Activated naive CD4-positive, alpha-beta T cell treated with anti-CD3 and anti-CD28 coated beads, Interleukin-2, amount 10 ng/mL, durations not matched to agents 7 days and 5 days (primary cell): ENCODE measurements at regions not wholly inside any gene's neighbourhood (a gene's known extent, or its start where the extent isn't known, plus 50 kb on each side); places are given as distances from the start of the nearest gene placed in this dataset.

Source experiments
- CTCF ChIA-PET: fragments of 350-600 bp; sonication (Branson Sonifier 250); formaldehyde crosslinking; loops from one replicate; lab custom pipeline; 2021; ENCODE audit warnings: antibody characterized with exemption; lab: Charles Lee
- DNase-seq: peaks from one replicate; pipeline ENCODE4 v3.0.0-alpha.2; 2020
- H3K27ac Mint-ChIP-seq: one replicate; pipeline ENCODE4 v1.8.0; 2021; ENCODE audit warnings: mild to moderate bottlenecking, moderate library complexity, mixed read lengths
- H3K27me3 Mint-ChIP-seq: one replicate; pipeline ENCODE4 v1.8.0; 2021; ENCODE audit warnings: mild to moderate bottlenecking, mixed read lengths
- H3K36me3 Mint-ChIP-seq: one replicate; pipeline ENCODE4 v1.8.0; 2021; ENCODE audit warnings: mixed read lengths
- H3K4me1 Mint-ChIP-seq: one replicate; pipeline ENCODE4 v1.8.0; 2021; ENCODE audit warnings: mixed read lengths
- H3K4me3 Mint-ChIP-seq: one replicate; pipeline ENCODE4 v1.8.0; 2021; ENCODE audit warnings: mild to moderate bottlenecking, moderate library complexity, mixed read lengths
- H3K9me3 Mint-ChIP-seq: one replicate; pipeline ENCODE4 v1.8.0; 2021; ENCODE audit warnings: mixed read lengths

DNA sequence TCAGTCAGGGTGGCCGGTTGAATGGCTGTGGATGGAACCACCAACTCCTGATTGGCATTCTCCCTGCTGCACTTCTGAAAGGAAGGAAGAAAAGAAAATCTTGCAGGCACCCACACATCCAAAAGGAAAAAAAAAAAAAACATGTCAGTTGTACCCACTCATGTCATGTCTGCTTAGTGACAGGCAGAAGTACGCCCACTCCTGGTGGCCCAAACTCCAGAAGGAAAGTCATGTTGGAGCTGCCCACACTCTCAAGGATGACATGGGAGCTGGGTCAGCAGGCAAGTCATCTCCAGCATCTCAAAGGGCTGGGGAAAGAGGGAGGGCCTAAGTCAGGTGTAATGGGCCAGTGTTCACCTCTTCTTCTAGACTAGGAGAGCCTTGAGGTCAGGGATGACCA lies 1079.1 kb downstream of the BCL11B start:
- no peak overlapping the region for H3K4me3 Mint-ChIP-seq
- DNase-seq: no peak
- peaks cover 20% of the 10 kb centered on the region for H3K36me3 Mint-ChIP-seq
- CTCF ChIA-PET: interaction anchor here (1.6 to 4.8 kb wide), 3 partner anchors 10 to 55 kb away, joined by 5 to 27 read pairs (median 7); no protein-coding TSS in a partner anchor
- no peaks in the 10 kb centered on the region for H3K27me3 Mint-ChIP-seq
- peak overlapping the region; percentile 79 for H3K27ac Mint-ChIP-seq
- peaks cover 3% of the 10 kb centered on the region for H3K9me3 Mint-ChIP-seq
- peaks cover 97% of the 10 kb centered on the region for H3K4me1 Mint-ChIP-seq

DNA sequence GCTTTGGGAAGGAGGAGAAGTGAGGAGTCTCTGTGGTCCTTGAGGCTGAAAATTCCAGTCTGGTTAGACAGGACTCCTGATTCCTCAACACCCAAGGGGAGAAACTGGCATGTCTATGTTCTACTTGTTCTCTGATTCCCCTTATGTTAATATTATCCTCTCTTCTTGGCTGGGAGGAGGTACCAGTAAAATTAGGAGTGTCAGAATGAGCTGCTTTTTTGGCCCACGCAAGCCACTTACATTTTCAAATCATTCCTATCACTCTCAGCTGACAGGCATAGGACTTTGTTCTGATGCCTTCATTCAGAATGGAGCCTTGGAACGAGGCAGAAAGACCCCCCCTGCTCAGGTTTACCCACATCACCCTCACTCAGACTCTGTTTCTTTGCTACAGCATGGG lies 1077.2 kb downstream of the BCL11B start:
- Mint-ChIP-seq H3K4me1 (peaks cover 97% of the 10 kb centered on the region), H3K9me3 (peaks cover 3% of the 10 kb centered on the region), H3K36me3 (peaks cover 20% of the 10 kb centered on the region), H3K27ac (peak overlapping the region; percentile 67), H3K4me3 (no peak overlapping the region), H3K27me3 (no peaks in the 10 kb centered on the region)
- DNase-seq: no peak
- CTCF ChIA-PET: interaction anchor here (0.7 to 4.8 kb wide), 5 partner anchors 19 to 1032 kb away, joined by 3 to 27 read pairs (median 4); no protein-coding TSS in a partner anchor

DNA sequence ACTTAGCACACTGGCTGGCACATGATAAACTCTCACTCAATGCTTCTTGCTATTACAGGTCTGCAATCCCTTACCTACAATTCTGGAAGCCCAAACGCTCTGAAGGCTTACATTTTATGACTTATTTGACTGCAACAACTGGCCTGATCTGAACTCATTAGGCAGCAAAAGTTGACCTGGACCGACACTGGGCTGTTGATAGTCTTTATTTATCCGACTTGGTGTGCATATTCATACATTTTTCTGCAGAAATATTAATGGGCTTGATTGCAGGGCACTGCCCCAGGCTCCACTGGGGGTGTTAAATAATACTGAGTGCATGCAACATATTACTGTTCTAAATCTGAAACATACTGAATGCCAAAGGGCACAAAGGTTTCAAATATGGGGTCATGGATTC lies 1076.7 kb downstream of the BCL11B start:
- H3K36me3 Mint-ChIP-seq: peaks cover 20% of the 10 kb centered on the region
- peaks cover 97% of the 10 kb centered on the region for H3K4me1 Mint-ChIP-seq
- peaks cover 3% of the 10 kb centered on the region for H3K9me3 Mint-ChIP-seq
- no peak overlapping the region for H3K4me3 Mint-ChIP-seq
- DNase-seq: no peak
- no peaks in the 10 kb centered on the region for H3K27me3 Mint-ChIP-seq
- CTCF ChIA-PET: interaction anchor here (0.7 to 4.8 kb wide), 4 partner anchors 19 to 1031 kb away, joined by 3 to 27 read pairs (median 4); no protein-coding TSS in a partner anchor
- H3K27ac Mint-ChIP-seq: peak overlapping the region; percentile 67

DNA sequence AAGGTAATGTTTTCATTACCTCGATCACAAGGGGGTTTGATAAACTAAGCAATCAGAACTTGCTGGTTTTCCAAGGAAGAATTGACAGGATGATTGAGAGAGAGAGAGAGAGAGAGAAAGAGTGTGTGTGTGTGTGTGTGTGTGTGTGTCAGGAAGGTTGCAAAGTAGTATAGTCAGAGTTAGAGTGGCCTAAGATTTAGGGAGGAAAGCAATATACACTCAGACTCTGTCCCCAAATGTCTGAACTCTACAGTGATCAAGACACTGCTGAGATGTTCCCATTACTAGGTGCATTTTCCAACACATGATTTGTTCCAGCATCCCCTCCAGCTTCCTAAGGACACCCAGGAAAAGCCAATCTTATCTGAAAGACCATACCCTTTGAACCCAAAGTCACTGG lies 1074.1 kb downstream of the BCL11B start:
- H3K9me3 Mint-ChIP-seq: peaks cover 8% of the 10 kb centered on the region
- H3K36me3 Mint-ChIP-seq: peaks cover 20% of the 10 kb centered on the region
- peak overlapping the region; percentile 39 for H3K27ac Mint-ChIP-seq
- H3K4me1 Mint-ChIP-seq: peaks cover 94% of the 10 kb centered on the region
- no peak for DNase-seq
- H3K4me3 Mint-ChIP-seq: peak overlapping the region; percentile 30
- H3K27me3 Mint-ChIP-seq: peaks cover 3% of the 10 kb centered on the region
- CTCF ChIA-PET: interaction anchor here (1.2 kb wide), 1 partner anchor 25 kb away, joined by 4 read pairs; no protein-coding TSS in a partner anchor

GRCh38 chr14:98198385-98198784 lies 1073.6 kb downstream of the BCL11B start:
- H3K4me3 Mint-ChIP-seq: peak overlapping the region; percentile 30
- peak; percentile 70 for DNase-seq
- H3K27ac Mint-ChIP-seq: peak overlapping the region; percentile 39
- CTCF ChIA-PET: interaction anchor here (1.2 kb wide), 1 partner anchor 24 kb away, joined by 4 read pairs; no protein-coding TSS in a partner anchor
- H3K27me3 Mint-ChIP-seq: peaks cover 3% of the 10 kb centered on the region
- peaks cover 17% of the 10 kb centered on the region for H3K36me3 Mint-ChIP-seq
- H3K4me1 Mint-ChIP-seq: peaks cover 92% of the 10 kb centered on the region
- H3K9me3 Mint-ChIP-seq: peaks cover 8% of the 10 kb centered on the region

DNA sequence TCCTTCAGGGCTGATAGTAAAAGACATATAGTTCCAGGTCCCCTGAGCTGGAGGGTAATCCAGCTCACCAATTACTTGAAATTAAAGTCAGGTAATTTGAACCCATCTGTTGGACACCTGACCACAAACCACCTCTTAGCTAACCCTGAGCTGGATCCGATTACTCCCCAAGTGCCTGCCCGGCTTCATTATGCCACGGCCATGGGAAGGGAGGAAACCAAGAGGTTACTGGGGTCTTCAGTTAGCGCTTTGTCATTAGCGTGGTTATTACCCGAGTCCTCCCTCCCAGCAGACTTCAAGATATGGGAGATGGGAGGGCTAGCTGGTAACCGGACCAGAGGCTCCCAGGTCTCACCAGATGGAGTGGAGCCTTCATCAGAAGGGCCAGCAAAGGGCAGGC lies 1071.4 kb downstream of the BCL11B start:
- no peak for DNase-seq
- Mint-ChIP-seq H3K27me3 (peaks cover 3% of the 10 kb centered on the region), H3K4me1 (peaks cover 92% of the 10 kb centered on the region), H3K27ac (no peak overlapping the region), H3K36me3 (peaks cover 21% of the 10 kb centered on the region), H3K4me3 (no peak overlapping the region), H3K9me3 (peaks cover 8% of the 10 kb centered on the region)
- CTCF ChIA-PET: interaction anchor here (1.3 to 1.5 kb wide), 2 partner anchors 9 to 223 kb away, joined by 3 read pairs; no protein-coding TSS in a partner anchor

GRCh38 chr14:98203421-98203820 lies 1068.6 kb downstream of the BCL11B start:
- Mint-ChIP-seq H3K36me3 (peaks cover 13% of the 10 kb centered on the region), H3K27ac (peak overlapping the region; percentile 51), H3K4me3 (no peak overlapping the region), H3K9me3 (peaks cover 6% of the 10 kb centered on the region), H3K4me1 (peaks cover 95% of the 10 kb centered on the region), H3K27me3 (peaks cover 3% of the 10 kb centered on the region)
- CTCF ChIA-PET: no interaction called here
- no peak for DNase-seq

- peaks cover 3% of the 10 kb centered on the region for H3K27me3 Mint-ChIP-seq
- H3K4me1 Mint-ChIP-seq: peaks cover 95% of the 10 kb centered on the region
- H3K36me3 Mint-ChIP-seq: peaks cover 13% of the 10 kb centered on the region
- DNase-seq: no peak
- peaks cover 6% of the 10 kb centered on the region for H3K9me3 Mint-ChIP-seq
- CTCF ChIA-PET: no interaction called here
- H3K4me3 Mint-ChIP-seq: peak overlapping the region; percentile 17
- H3K27ac Mint-ChIP-seq: peak overlapping the region; percentile 66
These were observed 1067.9 kb downstream of the BCL11B start for GRCh38 chr14:98204139-98204538.

GRCh38 chr14:98207415-98207814 lies 1064.6 kb downstream of the BCL11B start:
- H3K27me3 Mint-ChIP-seq: peaks cover 2% of the 10 kb centered on the region
- no peak overlapping the region for H3K27ac Mint-ChIP-seq
- H3K36me3 Mint-ChIP-seq: peaks cover 14% of the 10 kb centered on the region
- H3K4me3 Mint-ChIP-seq: no peak overlapping the region
- H3K4me1 Mint-ChIP-seq: peaks cover 97% of the 10 kb centered on the region
- no peak for DNase-seq
- peaks cover 4% of the 10 kb centered on the region for H3K9me3 Mint-ChIP-seq
- CTCF ChIA-PET: no interaction called here

GRCh38 chr14:98208211-98208611 lies 1063.8 kb downstream of the BCL11B start:
- H3K4me3 Mint-ChIP-seq: no peak overlapping the region
- H3K9me3 Mint-ChIP-seq: peaks cover 2% of the 10 kb centered on the region
- peaks cover 93% of the 10 kb centered on the region for H3K4me1 Mint-ChIP-seq
- CTCF ChIA-PET: interaction anchor here (1.2 kb wide), 1 partner anchor 67 kb away, joined by 3 read pairs; no protein-coding TSS in a partner anchor
- peaks cover 11% of the 10 kb centered on the region for H3K36me3 Mint-ChIP-seq
- no peaks in the 10 kb centered on the region for H3K27me3 Mint-ChIP-seq
- peak overlapping the region; percentile 79 for H3K27ac Mint-ChIP-seq
- no peak for DNase-seq

GRCh38 chr14:98208943-98209342 lies 1063.1 kb downstream of the BCL11B start:
- Mint-ChIP-seq H3K4me3 (no peak overlapping the region), H3K27ac (peak overlapping the region; percentile 79), H3K9me3 (peaks cover 2% of the 10 kb centered on the region), H3K27me3 (no peaks in the 10 kb centered on the region), H3K36me3 (peaks cover 11% of the 10 kb centered on the region), H3K4me1 (peaks cover 86% of the 10 kb centered on the region)
- no peak for DNase-seq
- CTCF ChIA-PET: interaction anchor here (0.9 to 1.2 kb wide), 3 partner anchors 8 to 68 kb away, joined by 3 read pairs; no protein-coding TSS in a partner anchor

- H3K4me3 Mint-ChIP-seq: peak overlapping the region; percentile 37
- peak overlapping the region; percentile 89 for H3K27ac Mint-ChIP-seq
- peaks cover 4% of the 10 kb centered on the region for H3K36me3 Mint-ChIP-seq
- DNase-seq: peak; percentile 60
- peaks cover 2% of the 10 kb centered on the region for H3K9me3 Mint-ChIP-seq
- H3K4me1 Mint-ChIP-seq: peaks cover 79% of the 10 kb centered on the region
- CTCF ChIA-PET: interaction anchor here (0.7 to 1.2 kb wide), 4 partner anchors 9 to 20 kb away, joined by 3 read pairs; no protein-coding TSS in a partner anchor
- H3K27me3 Mint-ChIP-seq: peaks cover 5% of the 10 kb centered on the region
These were observed 1061.8 kb downstream of the BCL11B start for GRCh38 chr14:98210045-98210672.

DNA sequence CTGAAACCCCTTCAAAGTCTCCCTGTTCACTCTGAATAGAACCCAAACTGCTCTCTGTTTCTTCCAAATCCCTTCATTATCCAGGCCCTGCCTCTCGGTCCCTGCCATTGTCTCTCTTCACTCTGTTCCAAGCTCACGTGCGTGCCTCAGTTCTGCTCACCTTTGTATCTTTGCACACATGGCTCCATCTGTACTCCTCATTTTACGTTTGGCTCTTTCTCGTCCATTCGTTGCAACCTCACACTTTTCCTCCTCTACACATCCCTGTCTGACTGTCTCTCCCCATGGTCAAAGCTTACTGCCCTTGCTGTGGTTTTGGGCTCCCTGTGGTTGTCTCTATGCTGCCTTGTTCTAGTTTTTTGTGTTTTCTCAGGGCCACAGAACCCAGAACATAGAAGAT lies 1054.5 kb downstream of the BCL11B start:
- Mint-ChIP-seq H3K4me1 (peaks cover 33% of the 10 kb centered on the region), H3K4me3 (no peak overlapping the region), H3K9me3 (no peaks in the 10 kb centered on the region), H3K36me3 (peaks cover 3% of the 10 kb centered on the region), H3K27me3 (peaks cover 9% of the 10 kb centered on the region), H3K27ac (no peak overlapping the region)
- CTCF ChIA-PET: no interaction called here
- DNase-seq: no peak

DNA sequence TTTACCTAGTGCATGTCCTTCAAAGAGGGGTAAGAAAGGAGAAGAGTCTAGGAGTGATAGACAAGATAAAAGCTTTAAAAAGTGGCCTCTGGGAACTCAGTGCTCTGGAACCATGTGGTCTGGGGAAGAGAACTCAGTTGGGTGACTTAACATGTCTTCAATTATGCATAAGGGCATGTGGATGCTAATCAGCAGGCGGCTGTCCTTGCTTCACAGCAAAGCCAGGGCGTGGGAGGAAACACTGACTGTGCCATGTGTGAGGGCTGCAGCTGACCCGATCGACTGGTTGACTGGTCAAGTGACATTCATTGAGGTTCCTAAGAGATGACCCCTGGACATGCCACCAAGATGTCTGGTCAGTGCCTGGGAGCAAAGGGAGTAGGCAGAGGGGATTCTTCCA lies 1053.8 kb downstream of the BCL11B start:
- H3K27ac Mint-ChIP-seq: no peak overlapping the region
- peaks cover 39% of the 10 kb centered on the region for H3K4me1 Mint-ChIP-seq
- CTCF ChIA-PET: no interaction called here
- no peak for DNase-seq
- H3K4me3 Mint-ChIP-seq: no peak overlapping the region
- H3K36me3 Mint-ChIP-seq: peaks cover 9% of the 10 kb centered on the region
- no peaks in the 10 kb centered on the region for H3K9me3 Mint-ChIP-seq
- H3K27me3 Mint-ChIP-seq: peaks cover 9% of the 10 kb centered on the region
